ENCODE measurements at regions not wholly inside any gene's neighbourhood (a gene's known extent, or its start where the extent isn't known, plus 50 kb on each side); places are given as distances from the start of the nearest gene placed in this dataset.

DNA sequence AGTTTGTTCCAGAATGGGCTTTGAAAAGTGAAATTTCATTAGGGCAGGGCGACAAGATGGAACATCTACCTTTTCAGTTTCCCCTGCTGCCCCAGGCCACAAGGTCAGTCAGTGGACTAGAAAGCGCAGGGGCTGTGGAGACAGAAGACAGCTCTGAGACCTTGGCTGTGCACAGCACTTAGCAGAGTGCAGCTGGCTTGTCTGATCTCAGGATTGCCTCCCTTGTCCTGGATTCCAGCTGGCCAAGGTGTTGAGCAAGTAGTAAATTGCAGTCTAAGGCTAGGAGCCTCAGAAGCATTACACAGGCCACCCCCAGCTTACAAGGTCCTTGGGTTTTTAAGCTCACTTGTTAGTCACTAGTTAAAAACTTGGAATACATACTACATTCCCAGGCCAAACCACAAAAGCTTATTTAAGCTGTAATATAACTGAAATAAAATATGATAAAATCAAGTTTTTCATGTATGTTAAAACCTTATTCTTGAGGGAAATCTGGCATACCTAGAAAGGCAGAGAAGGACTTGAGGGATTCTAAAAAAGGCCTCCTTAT, 67.3 kb upstream of the NPY start:
- DNase-seq = no peak

DNA sequence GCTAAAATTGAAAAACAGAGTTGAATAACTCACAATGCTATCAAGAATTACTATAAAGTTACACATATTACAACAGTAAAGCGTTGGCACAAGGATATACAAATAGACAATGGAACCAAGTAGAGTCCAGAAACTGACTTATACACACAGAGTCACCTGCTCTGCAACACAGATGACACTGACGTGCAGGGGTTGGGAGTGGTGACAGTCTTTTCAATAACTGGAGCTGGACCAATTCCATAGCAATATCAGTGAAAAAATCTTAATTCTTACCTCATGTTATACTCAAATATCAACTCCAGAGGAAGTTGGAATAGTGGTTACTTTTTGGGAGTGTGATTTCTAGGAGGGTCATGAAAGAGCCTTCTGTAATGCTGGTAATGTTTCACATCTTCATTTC, 62.5 kb upstream of the NPY start:
- no peak for DNase-seq

DNA sequence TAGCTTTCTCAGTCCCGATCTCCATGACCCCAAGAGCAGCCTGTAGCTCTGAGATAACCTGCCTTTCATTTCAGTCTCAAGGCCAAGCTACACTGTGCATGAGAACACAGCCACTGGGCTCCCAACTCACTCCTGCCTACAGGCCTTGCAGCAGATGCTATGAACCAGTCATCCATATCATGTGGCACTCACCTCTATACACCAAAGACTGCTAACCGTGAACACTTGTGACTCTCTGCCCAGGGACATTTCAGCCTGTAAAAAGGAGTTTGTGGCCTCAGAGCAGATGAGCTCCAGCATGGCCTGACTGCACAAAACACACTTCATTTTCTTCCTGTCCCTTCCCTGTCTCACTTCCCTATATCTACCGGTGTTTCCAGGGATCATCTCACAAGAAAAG, 56.9 kb upstream of the NPY start:
- no peak for DNase-seq

GRCh38 chr7:24227603-24228359, 56.2 kb upstream of the NPY start:
- no peak for DNase-seq

DNA sequence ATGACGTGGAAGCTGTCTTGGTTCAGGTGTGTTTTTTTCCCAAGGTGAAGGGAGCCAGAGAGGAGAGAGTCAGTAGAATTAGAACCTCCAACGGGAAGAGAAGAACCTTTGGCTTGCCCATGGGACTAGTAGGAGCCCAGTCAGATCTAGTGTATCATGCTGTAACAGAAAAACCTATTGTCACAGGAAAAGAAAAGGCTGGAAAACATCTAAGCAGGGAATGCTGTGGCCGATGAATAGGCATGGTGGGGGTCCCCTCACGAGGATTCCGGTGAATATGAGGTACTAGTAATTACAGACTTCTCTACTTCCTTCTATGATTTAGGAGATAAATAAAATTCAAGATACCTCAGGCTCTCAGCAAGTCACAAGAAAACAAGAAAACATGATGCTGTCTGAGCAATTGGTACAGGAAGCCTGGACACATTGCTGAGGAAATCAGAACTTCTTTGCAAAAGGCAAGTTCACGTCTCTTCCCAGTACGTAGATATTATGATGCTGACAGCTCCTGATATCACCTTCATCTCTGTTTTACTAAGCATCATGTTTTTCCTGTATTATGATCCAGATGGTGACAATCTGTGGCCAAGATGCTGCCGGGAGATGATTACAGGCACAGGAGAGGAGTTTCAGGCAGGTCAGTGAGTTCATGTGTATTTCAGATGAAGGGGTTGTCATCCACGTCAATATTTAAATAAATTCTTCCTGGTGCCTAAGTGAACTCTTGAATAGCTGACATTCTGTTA, 54.3 kb upstream of the NPY start:
- DNase-seq = no peak

DNA sequence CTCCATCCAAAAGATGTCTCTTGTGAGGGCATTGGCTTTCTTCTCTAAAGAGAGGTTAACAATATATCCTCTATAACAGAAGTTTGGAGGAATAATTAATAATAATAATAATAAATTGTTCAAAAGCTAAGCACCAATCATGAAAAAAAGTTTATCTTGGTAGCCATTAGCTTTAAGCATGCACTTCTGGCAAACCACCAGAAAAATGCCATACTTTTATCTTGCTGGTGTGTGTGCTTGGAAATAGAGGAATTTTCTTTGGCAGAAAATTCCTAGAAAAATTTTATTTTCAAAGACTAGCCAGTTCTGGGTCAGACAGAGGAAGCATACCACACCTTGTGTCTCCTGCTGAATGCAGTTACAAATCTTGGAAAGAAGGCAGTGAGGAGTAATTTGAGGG, 52.5 kb upstream of the NPY start:
- no peak for DNase-seq

- no peak for DNase-seq
Measured at GRCh38 chr7:24233386-24233785, 50.6 kb upstream of the NPY start.
